AG10803 (cell line): ENCODE measurements at regions not wholly inside any gene's neighbourhood (a gene's known extent, or its start where the extent isn't known, plus 50 kb on each side); places are given as distances from the start of the nearest gene placed in this dataset.
"Not testable (repeated sequence)": the region's sequence is repeated elsewhere in the genome, so short reads cannot be mapped to it uniquely, and the experiment has no call there.

Source experiments
- DNase-seq: peaks from one replicate; pipeline ENCODE4 v3.0.0; 2010; ENCODE audit warnings: low read depth
- H3K4me3 ChIP-seq: 2 replicates; pipeline ENCODE4 v1.5.1; 2011; ENCODE audit warnings: mild to moderate bottlenecking, low read length, control low read depth
- CTCF ChIP-seq: conservative IDR thresholded peaks from 2 replicates; pipeline ENCODE4 v1.5.1; 2011; ENCODE audit warnings: mild to moderate bottlenecking, low read length, control low read depth, inconsistent platforms

GRCh38 chr9:119698535-119698934 lies 329.3 kb upstream of the BRINP1 start:
- H3K4me3 ChIP-seq, result no peak overlapping the region
- TF ChIP-seq CTCF, result no peak
- no peak for DNase-seq

GRCh38 chr9:119697996-119698395 lies 328.8 kb upstream of the BRINP1 start:
- no peak overlapping the region for H3K4me3 ChIP-seq
- no peak for TF ChIP-seq CTCF
- DNase-seq, result no peak

- no peak for TF ChIP-seq CTCF
- DNase-seq, result no peak
- no peak overlapping the region for H3K4me3 ChIP-seq
Observed at GRCh38 chr9:119689879-119690278, 320.6 kb upstream of the BRINP1 start.

- no peak for DNase-seq
- TF ChIP-seq CTCF, result no peak
Observed at GRCh38 chr9:119688547-119688946, 319.3 kb upstream of the BRINP1 start.

GRCh38 chr9:119677811-119678505 lies 308.7 kb upstream of the BRINP1 start:
- TF ChIP-seq CTCF, result no peak
- DNase-seq, result no peak
- no peak overlapping the region for H3K4me3 ChIP-seq

More at GRCh38 chr9:119688547-119688946, 319.3 kb upstream of the BRINP1 start:
- no peak overlapping the region for H3K4me3 ChIP-seq

- no peak for TF ChIP-seq CTCF
- no peak for DNase-seq
Observed at GRCh38 chr9:119675951-119676350, 306.7 kb upstream of the BRINP1 start.

GRCh38 chr9:119672763-119673162 lies 303.5 kb upstream of the BRINP1 start:
- H3K4me3 ChIP-seq, DNase-seq: not testable (repeated sequence)

More at GRCh38 chr9:119675951-119676350, 306.7 kb upstream of the BRINP1 start:
- no peak overlapping the region for H3K4me3 ChIP-seq
